Stimulated activated CD4-positive, alpha-beta T cell treated with anti-CD3 and anti-CD28 coated beads, Interleukin-4, amount 100 ng/mL, for 48 hours (primary cell): ENCODE measurements at regions not wholly inside any gene's neighbourhood (a gene's known extent, or its start where the extent isn't known, plus 50 kb on each side); places are given as distances from the start of the nearest gene placed in this dataset.

Source experiments
- DNase-seq, 2 donors: peaks; one replicate each; pipeline ENCODE4 v3.0.0-alpha.2; 2020; ENCODE audit warnings: low read depth in 2 of 2

DNA sequence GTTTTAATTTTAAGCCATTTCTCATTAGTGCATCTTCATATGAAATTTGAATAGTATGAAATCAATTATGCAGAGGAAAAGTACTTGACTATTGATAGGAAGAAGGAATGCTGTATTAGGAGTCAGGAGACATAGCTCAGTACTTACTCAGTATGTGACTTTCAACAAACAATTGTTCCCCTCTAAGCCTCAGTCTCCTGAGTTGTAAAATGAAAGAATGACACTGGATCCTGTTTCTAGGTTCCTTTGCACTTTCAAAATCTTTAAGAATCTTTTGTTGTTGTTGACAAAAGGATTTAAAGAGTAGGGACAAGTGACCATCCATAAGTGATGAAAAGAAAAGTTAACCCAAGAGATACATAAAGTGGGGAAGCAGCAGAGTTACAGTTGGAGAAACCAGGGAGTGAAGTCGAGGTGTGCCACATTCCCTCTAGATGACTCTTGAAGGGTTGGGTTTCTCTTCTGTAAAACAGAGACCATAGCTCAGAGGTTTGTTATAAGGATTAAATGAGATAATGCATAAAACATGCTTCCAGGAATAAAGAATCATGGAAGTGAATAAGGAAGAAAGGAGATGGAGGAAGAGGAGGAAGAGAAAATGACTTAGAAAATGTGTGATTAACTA, 105.7 kb upstream of the KCNJ15 start:
- DNase-seq, result no peak

DNA sequence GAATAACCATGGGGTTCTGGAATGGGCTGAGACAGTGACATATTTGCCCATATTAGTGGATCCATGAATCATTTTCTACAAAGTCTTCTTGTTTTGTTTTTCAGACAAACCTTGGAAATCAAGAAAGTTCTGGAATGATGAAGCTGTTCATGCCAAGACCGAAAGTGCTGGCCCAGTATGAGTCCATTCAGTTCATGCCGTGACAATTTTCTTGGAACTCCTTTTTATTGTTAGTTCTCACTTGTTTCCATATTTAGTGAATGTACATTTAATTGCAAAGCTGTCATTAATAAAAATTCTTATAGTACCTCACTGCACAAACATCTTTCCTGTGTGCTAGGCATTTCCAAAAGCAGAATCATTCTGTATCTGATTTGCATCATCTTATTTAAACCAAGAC, 100.6 kb upstream of the KCNJ15 start:
- DNase-seq, result no peak

DNA sequence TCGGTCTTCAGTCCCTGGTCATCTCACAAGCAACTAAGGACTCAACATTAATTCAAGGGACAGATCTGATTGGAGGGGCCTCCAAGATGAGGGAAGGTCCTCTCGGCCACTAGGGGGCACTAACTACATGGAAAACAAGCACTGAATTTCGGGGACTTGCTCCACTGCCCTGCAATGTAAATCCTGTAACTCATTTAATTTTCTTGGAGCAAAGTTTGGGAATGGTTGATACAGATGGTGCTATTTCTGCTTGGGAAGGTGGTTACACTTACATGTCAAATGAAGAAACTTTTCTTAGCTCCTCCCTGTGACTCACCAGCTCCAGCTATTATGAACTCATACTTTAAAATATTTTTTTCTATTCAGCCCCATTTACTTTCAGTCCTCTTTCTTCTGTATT, 97.4 kb upstream of the KCNJ15 start:
- peak; percentile 44 to 46 for DNase-seq

GRCh38 chr21:38165466-38166172, 91.2 kb upstream of the KCNJ15 start:
- no peak for DNase-seq

GRCh38 chr21:38166173-38166535, 90.6 kb upstream of the KCNJ15 start:
- no peak for DNase-seq

GRCh38 chr21:38167345-38167744, 89.4 kb upstream of the KCNJ15 start:
- no peak for DNase-seq

GRCh38 chr21:38170283-38170682, 86.5 kb upstream of the KCNJ15 start:
- no peak for DNase-seq

DNA sequence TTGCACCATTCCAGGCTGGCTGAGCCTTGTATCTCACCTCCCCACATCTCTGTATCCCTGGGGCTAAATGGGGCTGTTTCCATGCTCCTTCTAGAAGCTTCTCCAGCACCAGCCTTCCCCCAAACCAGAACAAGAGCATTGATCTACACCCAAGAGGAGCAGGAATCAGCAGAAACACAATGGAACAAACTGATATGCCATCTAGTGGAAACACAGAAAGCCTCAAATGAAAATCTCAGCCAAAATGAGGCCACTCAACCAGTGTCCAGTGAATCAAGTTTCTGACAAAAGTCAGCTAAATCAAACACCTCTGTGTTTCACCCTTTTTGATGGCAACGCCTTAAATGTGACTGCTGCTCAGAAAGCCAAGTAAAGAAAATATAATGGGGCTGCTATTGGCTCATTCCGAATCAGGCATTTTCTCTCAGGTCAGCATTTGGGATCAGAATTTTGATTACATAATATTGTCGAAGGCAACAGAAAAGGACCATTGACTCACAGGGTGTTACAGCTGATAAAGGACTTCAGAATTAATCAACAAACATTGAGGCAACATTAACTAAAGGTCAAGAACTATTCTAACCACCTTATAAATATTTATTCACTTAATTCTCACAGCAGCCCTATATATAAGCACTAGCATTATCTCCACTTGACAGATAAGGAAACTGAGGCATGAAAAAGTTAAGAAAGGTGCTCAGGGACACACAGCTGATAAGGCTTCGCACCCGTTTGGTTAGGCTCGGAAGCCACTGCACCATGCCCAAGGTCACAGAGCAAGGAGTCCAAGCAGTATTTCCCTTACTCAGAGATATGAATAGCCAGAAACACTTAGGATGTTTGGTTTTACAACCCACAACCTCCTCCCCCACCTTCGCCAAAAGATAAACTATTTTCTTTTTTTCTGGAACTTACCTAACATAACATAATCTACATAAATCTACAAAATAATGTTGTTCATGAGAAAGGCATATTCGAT, 85.8 kb upstream of the KCNJ15 start:
- no peak for DNase-seq

- no peak for DNase-seq
Observed at GRCh38 chr21:38171723-38172344, 85.0 kb upstream of the KCNJ15 start.

- DNase-seq, result no peak
Observed at GRCh38 chr21:38173276-38174035, 83.3 kb upstream of the KCNJ15 start.

- no peak for DNase-seq
Observed at GRCh38 chr21:38175306-38175705, 81.5 kb upstream of the KCNJ15 start.

GRCh38 chr21:38177919-38178652, 78.7 kb upstream of the KCNJ15 start:
- DNase-seq, result no peak

GRCh38 chr21:38178653-38179470, 77.9 kb upstream of the KCNJ15 start:
- DNase-seq, result no peak

DNA sequence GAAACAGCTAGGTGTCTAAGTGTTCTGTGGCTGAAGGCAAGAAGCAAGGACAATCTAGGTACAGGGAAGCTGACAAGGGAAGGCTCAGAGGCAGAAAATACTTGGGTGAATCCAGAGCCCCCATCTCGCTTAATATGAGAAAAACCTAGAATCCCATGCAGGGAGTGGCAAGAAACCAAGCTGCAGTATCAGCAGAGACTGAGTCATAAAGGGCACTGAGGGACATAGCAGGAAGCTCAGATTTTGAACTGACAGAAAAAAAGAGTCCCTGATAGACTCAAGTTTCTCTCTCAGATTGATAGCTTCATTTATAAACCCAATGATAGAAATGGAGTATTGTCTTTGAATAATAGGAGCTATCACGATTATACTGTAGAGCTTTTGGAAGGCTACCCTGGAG, 77.3 kb upstream of the KCNJ15 start:
- DNase-seq, result no peak

- DNase-seq, result no peak
Observed at GRCh38 chr21:38181096-38181495, 75.7 kb upstream of the KCNJ15 start.

DNA sequence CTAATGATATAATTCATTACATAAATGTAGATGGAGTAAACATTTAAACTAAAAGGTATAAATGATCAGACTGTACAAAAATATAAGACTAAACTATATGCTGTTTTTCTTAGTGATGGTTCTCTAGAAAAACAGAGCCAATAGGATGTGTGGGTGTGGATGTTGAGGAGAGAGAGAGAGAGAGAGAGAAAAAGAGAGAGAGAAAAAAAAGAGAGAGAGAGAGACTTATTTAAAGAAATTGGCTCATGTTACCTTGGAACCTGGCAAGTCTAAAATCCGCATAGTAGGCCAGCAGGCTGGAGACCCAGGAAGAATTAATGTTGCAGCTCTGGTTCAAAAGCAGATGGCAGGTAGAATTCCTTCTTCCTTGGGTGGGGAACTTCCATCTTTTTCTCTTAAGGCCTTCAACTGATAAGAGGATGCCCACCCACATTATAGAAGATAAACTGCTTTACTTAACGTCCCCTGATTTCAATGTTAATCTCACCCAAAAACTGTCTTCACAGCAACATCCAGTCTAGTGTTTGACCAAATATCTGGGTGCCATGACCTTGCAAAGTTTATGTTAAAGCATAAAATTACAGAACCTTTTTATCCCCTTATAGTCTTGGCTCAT, 74.3 kb upstream of the KCNJ15 start:
- no peak for DNase-seq

GRCh38 chr21:38183961-38184360, 72.8 kb upstream of the KCNJ15 start:
- no peak for DNase-seq

DNA sequence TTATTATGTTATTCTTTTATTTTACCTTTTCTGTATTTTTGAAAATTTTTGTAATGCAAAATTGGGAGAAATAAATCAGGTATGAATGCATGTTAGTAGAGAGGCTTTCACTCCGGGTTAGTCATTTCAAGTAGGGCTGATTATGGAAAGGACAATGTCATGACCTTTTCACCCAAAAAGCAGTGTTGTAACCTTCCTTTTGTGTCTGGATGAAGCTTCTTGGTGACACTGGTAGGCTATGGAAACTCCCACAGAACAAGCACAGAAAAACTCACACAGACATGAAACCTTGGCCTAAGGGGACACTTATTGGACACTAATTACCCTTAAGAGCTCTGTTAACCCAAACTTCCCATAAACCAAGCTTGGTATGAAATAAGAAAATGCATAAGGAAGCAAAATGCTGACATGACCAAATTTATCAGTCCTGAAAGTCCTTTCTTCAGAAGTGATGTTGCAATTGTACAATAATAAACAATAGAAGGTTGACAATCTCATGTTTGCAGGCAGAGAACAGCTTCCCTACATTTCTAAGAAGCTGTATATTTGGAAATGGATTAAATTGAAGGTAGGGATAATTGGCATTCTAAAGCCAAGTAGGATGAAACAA, 70.0 kb upstream of the KCNJ15 start:
- DNase-seq, result no peak

DNA sequence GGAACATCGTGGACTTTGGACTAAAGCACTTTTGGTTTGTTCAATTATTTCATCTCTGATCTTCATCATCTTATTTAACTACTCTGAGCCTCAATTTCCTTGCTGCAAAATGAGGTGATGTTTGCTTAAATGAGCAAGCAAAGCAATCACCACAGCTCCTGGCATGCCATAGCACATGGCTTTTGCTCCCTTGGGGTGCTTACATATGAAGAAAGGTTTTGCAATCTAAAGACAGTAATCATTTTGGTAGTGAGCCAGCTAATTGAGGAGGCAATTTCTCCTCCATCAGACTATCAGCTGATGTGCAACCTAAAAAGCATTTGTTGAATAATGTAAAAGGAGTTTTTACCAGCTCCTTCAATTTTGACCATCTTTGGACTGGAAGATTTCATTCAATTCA, 68.8 kb upstream of the KCNJ15 start:
- DNase-seq, result no peak
